GM12878 (cell line): ENCODE measurements at regions not wholly inside any gene's neighbourhood (a gene's known extent, or its start where the extent isn't known, plus 50 kb on each side); places are given as distances from the start of the nearest gene placed in this dataset.

Experiments
- ATAC-seq: fragments of 200-7000 bp; cut with Tn5 transposase; 3 replicates; pipeline ENCODE4 v1.9.1; 2020; ENCODE audit warnings: mild to moderate bottlenecking, moderate library complexity
- BruUV-seq: library from RNA; stranded (reverse); fragments of 400-500 nt; replicated peaks from 2 replicates; lab custom pipeline; 2021; lab: Mats Ljungman, UMichigan
- CTCF ChIA-PET: fragments of 300-600 bp; sonication (Branson Sonifier 250); formaldehyde crosslinking; extraction: SDS; loops from one replicate; lab custom pipeline; 2021; ENCODE audit warnings: inconsistent platforms; lab: Yijun Ruan, JAX
- POLR2A ChIA-PET: fragments of 350-600 bp; formaldehyde crosslinking; extraction: SDS; loops from one replicate; lab custom pipeline; 2021; ENCODE audit warnings: inconsistent platforms; lab: Charles Lee
- RAD21 ChIA-PET: fragments of 300-600 bp; sonication (Branson Sonifier 250); formaldehyde crosslinking; loops from one replicate; lab custom pipeline; 2023; ENCODE audit warnings: antibody characterized with exemption; ENCODE audit not compliant: unreplicated experiment; lab: Charles Lee
- SMC1A ChIA-PET: fragments of 300-600 bp; sonication (Branson Sonifier 250); formaldehyde crosslinking; loops from one replicate; lab custom pipeline; 2023; ENCODE audit not compliant: unreplicated experiment, uncharacterized antibody; lab: Charles Lee
- DNase-seq: peaks from one replicate; pipeline ENCODE4 v3.0.0-alpha.2; 2011; ENCODE audit warnings: low read depth, low spot score
- FAIRE-seq: peaks from 3 replicates; lab custom pipeline; 2011; peaks lifted over from hg19 to GRCh38; lab: Jason Lieb, UNC
- H2AFZ ChIP-seq: 2 replicates; pipeline ENCODE4 v1.6.0; 2011; ENCODE audit warnings: low read depth, low read length, control low read depth; ENCODE audit not compliant: control insufficient read depth
- H3K27ac ChIP-seq: 2 replicates; pipeline ENCODE4 v1.5.1; 2011; ENCODE audit warnings: control low read depth; ENCODE audit not compliant: control insufficient read depth, insufficient read depth
- H3K27me3 ChIP-seq, 2 experiments: replicated peaks in 1 of 2; 2 replicates each; pipeline versions ENCODE4 v1.6.0 to v1.6.1; 2011; ENCODE audit warnings: low read length in 1 of 2; ENCODE audit not compliant: control insufficient read depth in 2 of 2, insufficient read depth in 2 of 2
- H3K36me3 ChIP-seq, 2 experiments: 2 replicates each; pipeline ENCODE4 v1.5.1; 2011; ENCODE audit warnings: low read length in 1 of 2; ENCODE audit not compliant: control insufficient read depth in 2 of 2, insufficient read depth in 2 of 2
- H3K4me1 ChIP-seq: 2 replicates; pipeline ENCODE4 v1.6.1; 2011; ENCODE audit warnings: mild to moderate bottlenecking, low read length, moderate library complexity, mixed read lengths; ENCODE audit not compliant: control insufficient read depth, insufficient read depth
- H3K4me2 ChIP-seq: 2 replicates; pipeline ENCODE4 v1.6.0; 2011; ENCODE audit warnings: control low read depth; ENCODE audit not compliant: control insufficient read depth, insufficient read depth
- H3K4me3 ChIP-seq: fragments of 200-600 bp; sonication (generic); 2 replicates; pipeline ENCODE4 v1.5.1; 2016
- H3K79me2 ChIP-seq: 2 replicates; pipeline ENCODE4 v1.6.0; 2011; ENCODE audit warnings: low read length; ENCODE audit not compliant: control insufficient read depth, insufficient read depth
- H3K9ac ChIP-seq: 2 replicates; pipeline ENCODE4 v1.8.0; 2011; ENCODE audit warnings: low read length, control low read depth, mixed read lengths; ENCODE audit not compliant: control insufficient read depth, insufficient read depth
- H3K9me3 ChIP-seq: replicated peaks from 3 replicates; pipeline ENCODE4 v1.5.1; 2011; ENCODE audit warnings: mild to moderate bottlenecking, low read length; ENCODE audit not compliant: control insufficient read depth, insufficient read depth
- H4K20me1 ChIP-seq: 2 replicates; pipeline ENCODE4 v1.6.0; 2011; ENCODE audit not compliant: control insufficient read depth, insufficient read depth
- DPF2 ChIP-seq: fragments of 450-650 bp; IDR thresholded peaks from 2 replicates; pipeline ENCODE4 v1.6.1; 2017; ENCODE audit warnings: mild to moderate bottlenecking
- RFX5 ChIP-seq: IDR thresholded peaks from 2 replicates; pipeline ENCODE4 v1.6.1; 2011; ENCODE audit warnings: low read depth, low read length, improper control_type of control experiment
- RUNX3 ChIP-seq: IDR thresholded peaks from 2 replicates; pipeline ENCODE4 v1.6.1; 2012; ENCODE audit warnings: low read length, inconsistent platforms
- SIN3A ChIP-seq: IDR thresholded peaks from 2 replicates; pipeline ENCODE4 v1.6.1; 2012; ENCODE audit warnings: low read depth, low read length, improper control_type of control experiment
- SP1 ChIP-seq: IDR thresholded peaks from one replicate; pipeline ENCODE4 v1.6.1; 2011; ENCODE audit warnings: low read depth, low read length
- SPI1 ChIP-seq: IDR thresholded peaks from 2 replicates; pipeline ENCODE4 v1.6.1; 2011; ENCODE audit warnings: low read depth, mild to moderate bottlenecking, low read length, moderate library complexity, borderline replicate concordance; ENCODE audit not compliant: insufficient read depth
- SREBF2 ChIP-seq: IDR thresholded peaks from 2 replicates; pipeline ENCODE4 v1.6.1; 2012; ENCODE audit warnings: mild to moderate bottlenecking, low read length
- ZNF207 ChIP-seq: fragments of 450-650 bp; IDR thresholded peaks from 2 replicates; pipeline ENCODE4 v1.6.1; 2014; ENCODE audit warnings: antibody characterized with exemption, mild to moderate bottlenecking, borderline replicate concordance
- ZNF217 ChIP-seq: fragments of 450-650 bp; IDR thresholded peaks from 2 replicates; pipeline ENCODE4 v1.6.1; 2017; ENCODE audit warnings: antibody characterized with exemption, mild to moderate bottlenecking
- ZNF384 ChIP-seq: IDR thresholded peaks from 2 replicates; pipeline ENCODE4 v1.6.1; 2012; ENCODE audit warnings: low read depth, mild to moderate bottlenecking, low read length, improper control_type of control experiment, borderline replicate concordance
- WGBS: methylation state at CpG from one replicate; pipeline ENCODE4 v1.1.6; 2016; ENCODE audit warnings: low lambda C conversion rate; ENCODE audit not compliant: insufficient replicate concordance, insufficient coverage; ENCODE audit errors: missing lambda C conversion rate; 5-methylcytosine and 5-hydroxymethylcytosine counted together
- in situ Hi-C: fragments of 300-500 bp; cut with MboI; formaldehyde crosslinking; loops from 9 replicates; pipeline ENCODE4 v1.14.3; 2018; ENCODE audit warnings: mixed read lengths
- intact Hi-C: fragments of 100-400 bp; cut with micrococcal nuclease; formaldehyde crosslinking; loops from one replicate; pipeline ENCODE4 v1.14.2; 2022; ENCODE audit not compliant: unreplicated experiment
- TF ChIP-seq, protein P1 (sequence below): fragments of 450-650 bp; IDR thresholded peaks from 2 replicates; pipeline ENCODE4 v1.6.1; 2014; ENCODE audit warnings: mild to moderate bottlenecking
- TF ChIP-seq, protein P2 (sequence below): IDR thresholded peaks from 2 replicates; pipeline ENCODE4 v1.6.1; 2012; ENCODE audit warnings: mild to moderate bottlenecking, low read depth, low read length
- TF ChIP-seq, protein P3 (sequence below): fragments of 450-650 bp; IDR thresholded peaks from 2 replicates; pipeline ENCODE4 v1.6.1; 2017; ENCODE audit warnings: borderline replicate concordance

DNA sequence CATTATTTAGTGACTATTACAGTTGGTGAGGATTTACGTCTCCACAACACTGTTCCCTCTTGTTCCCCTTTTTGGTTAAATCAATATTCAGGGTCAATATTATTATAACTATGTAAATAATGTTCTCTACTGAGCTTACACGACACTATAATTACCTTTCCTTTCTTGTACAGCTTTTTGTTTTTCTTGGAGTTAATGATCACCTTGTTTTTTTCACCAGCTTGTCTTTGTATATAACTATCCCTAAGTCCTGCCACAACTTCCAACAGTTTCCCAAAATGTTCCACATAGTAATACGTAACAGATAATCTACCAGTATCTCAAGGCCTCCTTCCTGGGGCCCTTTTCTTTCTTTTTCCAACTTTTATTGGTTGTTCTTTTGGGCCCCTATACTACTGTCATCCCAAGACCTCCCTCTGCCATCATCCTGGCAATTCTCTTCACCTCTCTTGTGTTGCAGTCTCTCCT lies 142.0 kb upstream of the SOX4 start:
- Histone ChIP-seq H3K27me3 (no peaks in the 10 kb centered on the region), H3K36me3 (no peaks in the 10 kb centered on the region), H3K9me3 (no peaks in the 10 kb centered on the region), H3K4me1 (no peaks in the 10 kb centered on the region), H4K20me1 (no peaks in the 10 kb centered on the region), H3K4me2 (no peak overlapping the region), H3K27ac (no peak overlapping the region), H3K4me3 (no peak overlapping the region), H2AFZ (no peak overlapping the region), H3K79me2 (no peaks in the 10 kb centered on the region), H3K9ac (no peak overlapping the region)
- BruUV-seq = no TSS peak
- ChIA-PET POLR2A (no interaction called here), CTCF (interaction anchor here (0.8 kb wide), 1 partner anchor 137 kb away, joined by 3 read pairs; no protein-coding TSS in a partner anchor), RAD21 (no interaction called here), SMC1A (interaction anchor here (0.6 to 2.4 kb wide), 5 partner anchors 10 to 464 kb away, joined by 3 to 7 read pairs (median 3); no protein-coding TSS in a partner anchor)
- WGBS = 72% methylated on average over 3 of the region's 3 CpGs
- TF ChIP-seq ZNF207 (no peak), ZNF384 (no peak), SREBF2 (no peak), ZNF217 (no peak), DPF2 (no peak), RUNX3 (no peak), SP1 (no peak), SIN3A (no peak), SPI1 (no peak), RFX5 (no peak)
- TF ChIP-seq, protein P1, sequence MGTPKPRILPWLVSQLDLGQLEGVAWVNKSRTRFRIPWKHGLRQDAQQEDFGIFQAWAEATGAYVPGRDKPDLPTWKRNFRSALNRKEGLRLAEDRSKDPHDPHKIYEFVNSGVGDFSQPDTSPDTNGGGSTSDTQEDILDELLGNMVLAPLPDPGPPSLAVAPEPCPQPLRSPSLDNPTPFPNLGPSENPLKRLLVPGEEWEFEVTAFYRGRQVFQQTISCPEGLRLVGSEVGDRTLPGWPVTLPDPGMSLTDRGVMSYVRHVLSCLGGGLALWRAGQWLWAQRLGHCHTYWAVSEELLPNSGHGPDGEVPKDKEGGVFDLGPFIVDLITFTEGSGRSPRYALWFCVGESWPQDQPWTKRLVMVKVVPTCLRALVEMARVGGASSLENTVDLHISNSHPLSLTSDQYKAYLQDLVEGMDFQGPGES = no peak
- TF ChIP-seq, protein P2, sequence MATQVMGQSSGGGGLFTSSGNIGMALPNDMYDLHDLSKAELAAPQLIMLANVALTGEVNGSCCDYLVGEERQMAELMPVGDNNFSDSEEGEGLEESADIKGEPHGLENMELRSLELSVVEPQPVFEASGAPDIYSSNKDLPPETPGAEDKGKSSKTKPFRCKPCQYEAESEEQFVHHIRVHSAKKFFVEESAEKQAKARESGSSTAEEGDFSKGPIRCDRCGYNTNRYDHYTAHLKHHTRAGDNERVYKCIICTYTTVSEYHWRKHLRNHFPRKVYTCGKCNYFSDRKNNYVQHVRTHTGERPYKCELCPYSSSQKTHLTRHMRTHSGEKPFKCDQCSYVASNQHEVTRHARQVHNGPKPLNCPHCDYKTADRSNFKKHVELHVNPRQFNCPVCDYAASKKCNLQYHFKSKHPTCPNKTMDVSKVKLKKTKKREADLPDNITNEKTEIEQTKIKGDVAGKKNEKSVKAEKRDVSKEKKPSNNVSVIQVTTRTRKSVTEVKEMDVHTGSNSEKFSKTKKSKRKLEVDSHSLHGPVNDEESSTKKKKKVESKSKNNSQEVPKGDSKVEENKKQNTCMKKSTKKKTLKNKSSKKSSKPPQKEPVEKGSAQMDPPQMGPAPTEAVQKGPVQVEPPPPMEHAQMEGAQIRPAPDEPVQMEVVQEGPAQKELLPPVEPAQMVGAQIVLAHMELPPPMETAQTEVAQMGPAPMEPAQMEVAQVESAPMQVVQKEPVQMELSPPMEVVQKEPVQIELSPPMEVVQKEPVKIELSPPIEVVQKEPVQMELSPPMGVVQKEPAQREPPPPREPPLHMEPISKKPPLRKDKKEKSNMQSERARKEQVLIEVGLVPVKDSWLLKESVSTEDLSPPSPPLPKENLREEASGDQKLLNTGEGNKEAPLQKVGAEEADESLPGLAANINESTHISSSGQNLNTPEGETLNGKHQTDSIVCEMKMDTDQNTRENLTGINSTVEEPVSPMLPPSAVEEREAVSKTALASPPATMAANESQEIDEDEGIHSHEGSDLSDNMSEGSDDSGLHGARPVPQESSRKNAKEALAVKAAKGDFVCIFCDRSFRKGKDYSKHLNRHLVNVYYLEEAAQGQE = no peak
- TF ChIP-seq, protein P3, sequence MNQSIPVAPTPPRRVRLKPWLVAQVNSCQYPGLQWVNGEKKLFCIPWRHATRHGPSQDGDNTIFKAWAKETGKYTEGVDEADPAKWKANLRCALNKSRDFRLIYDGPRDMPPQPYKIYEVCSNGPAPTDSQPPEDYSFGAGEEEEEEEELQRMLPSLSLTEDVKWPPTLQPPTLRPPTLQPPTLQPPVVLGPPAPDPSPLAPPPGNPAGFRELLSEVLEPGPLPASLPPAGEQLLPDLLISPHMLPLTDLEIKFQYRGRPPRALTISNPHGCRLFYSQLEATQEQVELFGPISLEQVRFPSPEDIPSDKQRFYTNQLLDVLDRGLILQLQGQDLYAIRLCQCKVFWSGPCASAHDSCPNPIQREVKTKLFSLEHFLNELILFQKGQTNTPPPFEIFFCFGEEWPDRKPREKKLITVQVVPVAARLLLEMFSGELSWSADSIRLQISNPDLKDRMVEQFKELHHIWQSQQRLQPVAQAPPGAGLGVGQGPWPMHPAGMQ = no peak
- in situ Hi-C loops = no loop called here
- DNase-seq (no peak), FAIRE-seq (no peak), ATAC-seq (no peak)
- intact Hi-C loops = no loop called here
